ENCODE measurements at regions not wholly inside any gene's neighbourhood (a gene's known extent, or its start where the extent isn't known, plus 50 kb on each side); places are given as distances from the start of the nearest gene placed in this dataset.

DNA sequence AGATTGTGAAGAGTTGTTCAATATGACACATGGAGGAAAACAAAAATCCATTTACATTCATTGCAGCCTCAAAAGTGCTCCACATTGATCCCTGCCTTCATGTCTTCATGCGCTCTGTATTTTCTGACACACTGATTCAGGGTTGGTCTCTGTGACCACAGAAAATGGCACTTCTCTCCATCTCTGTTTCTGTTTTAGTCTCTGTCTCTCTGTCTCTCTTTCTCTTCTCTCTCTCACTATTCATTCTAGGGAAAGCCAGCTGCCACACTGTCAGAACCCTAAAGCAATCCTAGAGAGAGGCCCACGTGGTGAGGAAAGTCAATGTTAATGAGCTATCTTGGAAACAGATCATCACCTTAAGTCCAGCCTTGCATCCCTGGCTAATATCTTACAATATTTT lies 2238.4 kb downstream of the PCDH7 start:
- TF ChIP-seq JUN (IDR thresholded peaks at IDR 0.05) (no peak), ZC3H11A (IDR thresholded peaks at IDR 0.05) (no peak), SREBF2 (IDR thresholded peaks at IDR 0.05) (no peak), RARB (CRISPR knock-in tag; IDR thresholded peaks at IDR 0.05) (no peak), ESRRA (IDR thresholded peaks at IDR 0.05; ENCODE audit: borderline replicate concordance, low read length) (no peak)
- TF ChIP-seq, protein P1, sequence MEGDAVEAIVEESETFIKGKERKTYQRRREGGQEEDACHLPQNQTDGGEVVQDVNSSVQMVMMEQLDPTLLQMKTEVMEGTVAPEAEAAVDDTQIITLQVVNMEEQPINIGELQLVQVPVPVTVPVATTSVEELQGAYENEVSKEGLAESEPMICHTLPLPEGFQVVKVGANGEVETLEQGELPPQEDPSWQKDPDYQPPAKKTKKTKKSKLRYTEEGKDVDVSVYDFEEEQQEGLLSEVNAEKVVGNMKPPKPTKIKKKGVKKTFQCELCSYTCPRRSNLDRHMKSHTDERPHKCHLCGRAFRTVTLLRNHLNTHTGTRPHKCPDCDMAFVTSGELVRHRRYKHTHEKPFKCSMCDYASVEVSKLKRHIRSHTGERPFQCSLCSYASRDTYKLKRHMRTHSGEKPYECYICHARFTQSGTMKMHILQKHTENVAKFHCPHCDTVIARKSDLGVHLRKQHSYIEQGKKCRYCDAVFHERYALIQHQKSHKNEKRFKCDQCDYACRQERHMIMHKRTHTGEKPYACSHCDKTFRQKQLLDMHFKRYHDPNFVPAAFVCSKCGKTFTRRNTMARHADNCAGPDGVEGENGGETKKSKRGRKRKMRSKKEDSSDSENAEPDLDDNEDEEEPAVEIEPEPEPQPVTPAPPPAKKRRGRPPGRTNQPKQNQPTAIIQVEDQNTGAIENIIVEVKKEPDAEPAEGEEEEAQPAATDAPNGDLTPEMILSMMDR (IDR thresholded peaks at IDR 0.05): no peak
- TF ChIP-seq, protein P2, sequence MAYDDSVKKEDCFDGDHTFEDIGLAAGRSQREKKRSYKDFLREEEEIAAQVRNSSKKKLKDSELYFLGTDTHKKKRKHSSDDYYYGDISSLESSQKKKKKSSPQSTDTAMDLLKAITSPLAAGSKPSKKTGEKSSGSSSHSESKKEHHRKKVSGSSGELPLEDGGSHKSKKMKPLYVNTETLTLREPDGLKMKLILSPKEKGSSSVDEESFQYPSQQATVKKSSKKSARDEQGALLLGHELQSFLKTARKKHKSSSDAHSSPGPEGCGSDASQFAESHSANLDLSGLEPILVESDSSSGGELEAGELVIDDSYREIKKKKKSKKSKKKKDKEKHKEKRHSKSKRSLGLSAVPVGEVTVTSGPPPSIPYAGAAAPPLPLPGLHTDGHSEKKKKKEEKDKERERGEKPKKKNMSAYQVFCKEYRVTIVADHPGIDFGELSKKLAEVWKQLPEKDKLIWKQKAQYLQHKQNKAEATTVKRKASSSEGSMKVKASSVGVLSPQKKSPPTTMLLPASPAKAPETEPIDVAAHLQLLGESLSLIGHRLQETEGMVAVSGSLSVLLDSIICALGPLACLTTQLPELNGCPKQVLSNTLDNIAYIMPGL (CRISPR knock-in tag; IDR thresholded peaks at IDR 0.05; ENCODE audit: borderline replicate concordance): no peak
- TF ChIP-seq, protein P3, sequence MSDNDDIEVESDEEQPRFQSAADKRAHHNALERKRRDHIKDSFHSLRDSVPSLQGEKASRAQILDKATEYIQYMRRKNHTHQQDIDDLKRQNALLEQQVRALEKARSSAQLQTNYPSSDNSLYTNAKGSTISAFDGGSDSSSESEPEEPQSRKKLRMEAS (IDR thresholded peaks at IDR 0.05): no peak
- TF ChIP-seq, protein P4, sequence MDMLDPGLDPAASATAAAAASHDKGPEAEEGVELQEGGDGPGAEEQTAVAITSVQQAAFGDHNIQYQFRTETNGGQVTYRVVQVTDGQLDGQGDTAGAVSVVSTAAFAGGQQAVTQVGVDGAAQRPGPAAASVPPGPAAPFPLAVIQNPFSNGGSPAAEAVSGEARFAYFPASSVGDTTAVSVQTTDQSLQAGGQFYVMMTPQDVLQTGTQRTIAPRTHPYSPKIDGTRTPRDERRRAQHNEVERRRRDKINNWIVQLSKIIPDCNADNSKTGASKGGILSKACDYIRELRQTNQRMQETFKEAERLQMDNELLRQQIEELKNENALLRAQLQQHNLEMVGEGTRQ (IDR thresholded peaks at IDR 0.05): no peak
